H1 (cell line): ENCODE measurements at regions not wholly inside any gene's neighbourhood (a gene's known extent, or its start where the extent isn't known, plus 50 kb on each side); places are given as distances from the start of the nearest gene placed in this dataset.

ENCODE experiments used
- CTCF ChIA-PET: fragments of 300-600 bp; sonication (Branson Sonifier 250); formaldehyde crosslinking; loops from one replicate; lab custom pipeline; 2021; ENCODE audit not compliant: partially characterized antibody; lab: Charles Lee
- POLR2A ChIA-PET: fragments of 300-600 bp; sonication (Branson Sonifier 250); formaldehyde crosslinking; loops from one replicate; lab custom pipeline; 2021; ENCODE audit warnings: inconsistent platforms; ENCODE audit not compliant: partially characterized antibody; lab: Charles Lee
- DNase-seq, 2 experiments: peaks; one replicate each; pipeline versions ENCODE4 v3.0.0 to v3.0.0-alpha.2; 2010 to 2022; ENCODE audit warnings: low spot score in 2 of 2, low read depth in 1 of 2, mixed read lengths in 1 of 2
- FAIRE-seq: peaks from 2 replicates; lab custom pipeline; 2011; peaks lifted over from hg19 to GRCh38; lab: Jason Lieb, UNC
- H2AFZ ChIP-seq: 2 replicates; pipeline ENCODE4 v1.8.1; 2012; ENCODE audit warnings: low read length, inconsistent platforms
- H2AK5ac ChIP-seq: 2 replicates; pipeline ENCODE4 v1.6.1; 2013; ENCODE audit warnings: low read depth, low read length
- H2BK120ac ChIP-seq: replicated peaks from 2 replicates; pipeline ENCODE3; 2013; ENCODE audit warnings: low read depth, low read length, inconsistent platforms
- H2BK12ac ChIP-seq: 2 replicates; pipeline ENCODE4 v1.6.1; 2013; ENCODE audit warnings: low read depth, low read length
- H2BK15ac ChIP-seq: 2 replicates; pipeline ENCODE4 v1.6.1; 2013; ENCODE audit warnings: low read length
- H2BK20ac ChIP-seq: 2 replicates; pipeline ENCODE4 v1.6.1; 2013; ENCODE audit warnings: low read length
- H2BK5ac ChIP-seq: 2 replicates; pipeline ENCODE4 v1.6.1; 2013; ENCODE audit warnings: low read depth, low read length
- H3K14ac ChIP-seq: 2 replicates; pipeline ENCODE4 v1.6.1; 2013; ENCODE audit warnings: inconsistent platforms; ENCODE audit not compliant: insufficient read length
- H3K18ac ChIP-seq: 2 replicates; pipeline ENCODE4 v1.6.1; 2013; ENCODE audit warnings: low read length; ENCODE audit errors: extremely low read depth
- H3K23ac ChIP-seq: 2 replicates; pipeline ENCODE4 v1.6.1; 2013; ENCODE audit warnings: inconsistent platforms; ENCODE audit not compliant: insufficient read length
- H3K23me2 ChIP-seq: 2 replicates; pipeline ENCODE4 v1.6.1; 2013; ENCODE audit warnings: low read depth, low read length
- H3K27ac ChIP-seq: 2 replicates; pipeline ENCODE4 v1.6.1; 2011; ENCODE audit warnings: low read depth, low read length, inconsistent platforms
- H3K27me3 ChIP-seq, 4 experiments: replicated peaks in 1 of 4; 1 replicate in 1 of 4; 2 replicates in 3 of 4; pipeline versions ENCODE4 v1.6.1 to v1.8.1; 2011 to 2013; ENCODE audit warnings: low read length in 3 of 4, mild to moderate bottlenecking in 3 of 4, inconsistent platforms in 2 of 4, mixed read lengths in 2 of 4, moderate library complexity in 1 of 4; ENCODE audit not compliant: control insufficient read depth in 3 of 4, insufficient read depth in 3 of 4; ENCODE audit errors: extremely low read depth in 1 of 4
- H3K36me3 ChIP-seq, 4 experiments: 2 replicates each; pipeline versions ENCODE4 v1.6.1 to v1.8.1; 2011 to 2013; ENCODE audit warnings: mild to moderate bottlenecking in 4 of 4, low read length in 3 of 4, moderate library complexity in 2 of 4, control low read depth in 1 of 4, inconsistent platforms in 1 of 4; ENCODE audit not compliant: insufficient read depth in 4 of 4, control insufficient read depth in 2 of 4
- H3K4ac ChIP-seq: replicated peaks from 2 replicates; pipeline ENCODE3; 2013; ENCODE audit warnings: low read length, low read depth, mixed read lengths, inconsistent platforms; ENCODE audit not compliant: insufficient read length
- H3K4me1 ChIP-seq, 4 experiments: replicated peaks in 1 of 4; 1 replicate in 1 of 4; 2 replicates in 3 of 4; pipeline versions ENCODE4 v1.6.1 to v1.8.1; 2011 to 2013; ENCODE audit warnings: low read length in 3 of 4, inconsistent platforms in 2 of 4, mixed read lengths in 1 of 4; ENCODE audit not compliant: insufficient read depth in 4 of 4, control insufficient read depth in 3 of 4
- H3K4me2 ChIP-seq, 2 experiments: 2 replicates each; pipeline versions ENCODE4 v1.6.1 to v1.8.1; 2011 to 2013; ENCODE audit warnings: low read depth in 2 of 2, low read length in 2 of 2, control low read depth in 1 of 2, inconsistent platforms in 1 of 2, mild to moderate bottlenecking in 1 of 2; ENCODE audit not compliant: insufficient read depth in 1 of 2
- H3K4me3 ChIP-seq, 4 experiments: fragments of 200-600, 300-600 bp in 1 of 4; sonication (generic), shearing (Covaris generic), sonication (Bioruptor Twin) in 1 of 4; 2 replicates each; pipeline versions ENCODE4 v1.5.1 to v1.8.1; 2011 to 2016; ENCODE audit warnings: low read length in 4 of 4, low read depth in 3 of 4, control low read depth in 2 of 4, inconsistent platforms in 2 of 4, mild to moderate bottlenecking in 2 of 4, mixed read lengths in 1 of 4, moderate library complexity in 1 of 4; ENCODE audit not compliant: insufficient read depth in 2 of 4; ENCODE audit errors: extremely low read depth in 1 of 4
- H3K56ac ChIP-seq: replicated peaks from 2 replicates; pipeline ENCODE3; 2013; ENCODE audit warnings: low read depth, mild to moderate bottlenecking, mixed read lengths, low read length, inconsistent platforms; ENCODE audit not compliant: insufficient read length
- H3K79me1 ChIP-seq: 2 replicates; pipeline ENCODE4 v1.6.1; 2013; ENCODE audit warnings: low read depth, low read length, control low read depth
- H3K79me2 ChIP-seq, 2 experiments: 2 replicates each; pipeline versions ENCODE4 v1.6.1 to v1.8.1; 2012 to 2013; ENCODE audit warnings: low read length in 2 of 2, mild to moderate bottlenecking in 2 of 2, inconsistent platforms in 1 of 2; ENCODE audit not compliant: insufficient read depth in 2 of 2, control insufficient read depth in 1 of 2
- H3K9ac ChIP-seq, 4 experiments: replicated peaks in 1 of 4; 1 replicate in 1 of 4; 2 replicates in 3 of 4; pipeline versions ENCODE4 v1.6.1 to v1.8.1; 2011 to 2013; ENCODE audit warnings: low read depth in 3 of 4, low read length in 3 of 4, control low read depth in 2 of 4, mild to moderate bottlenecking in 2 of 4, moderate library complexity in 2 of 4, inconsistent platforms in 1 of 4; ENCODE audit errors: extremely low read depth in 1 of 4
- H3K9me3 ChIP-seq, 2 experiments: 2 replicates each; pipeline versions ENCODE4 v1.6.1 to v1.8.1; 2012 to 2013; ENCODE audit warnings: mild to moderate bottlenecking in 2 of 2, moderate library complexity in 2 of 2, control low read depth in 1 of 2, inconsistent platforms in 1 of 2, low read depth in 1 of 2, low read length in 1 of 2, mixed read lengths in 1 of 2; ENCODE audit not compliant: insufficient read depth in 2 of 2
- H4K20me1 ChIP-seq, 2 experiments: replicated peaks in 1 of 2; 2 replicates each; pipeline versions ENCODE3 to v1.8.1; 2011 to 2013; ENCODE audit warnings: inconsistent platforms in 2 of 2, low read length in 2 of 2, mild to moderate bottlenecking in 1 of 2; ENCODE audit not compliant: insufficient read depth in 2 of 2, control insufficient read depth in 1 of 2
- H4K5ac ChIP-seq: 2 replicates; pipeline ENCODE4 v1.6.1; 2013; ENCODE audit warnings: low read length, low read depth, mixed read lengths, inconsistent platforms; ENCODE audit not compliant: insufficient read length
- H4K8ac ChIP-seq: 2 replicates; pipeline ENCODE4 v1.8.0; 2013; ENCODE audit warnings: mild to moderate bottlenecking, moderate library complexity, low read length, inconsistent platforms; ENCODE audit not compliant: insufficient read depth; ENCODE audit errors: extremely low read depth
- H4K91ac ChIP-seq: replicated peaks from 2 replicates; pipeline ENCODE3; 2013; ENCODE audit warnings: low read length, mixed read lengths, inconsistent platforms; ENCODE audit not compliant: insufficient read length
- BRCA1 ChIP-seq: IDR thresholded peaks from 2 replicates; pipeline ENCODE4 v1.6.1; 2012; ENCODE audit warnings: low read depth, low read length, improper control_type of control experiment
- CHD1 ChIP-seq: IDR thresholded peaks from 2 replicates; pipeline ENCODE4 v1.6.1; 2012; ENCODE audit warnings: low read depth, low read length, improper control_type of control experiment
- EZH2 ChIP-seq: fragments of 200-600 bp; sonication (generic); IDR thresholded peaks from 2 replicates; pipeline ENCODE4 v1.7.1; 2012; ENCODE audit warnings: low read depth, mild to moderate bottlenecking, moderate library complexity, low read length, inconsistent platforms; ENCODE audit not compliant: severe bottlenecking
- KDM1A ChIP-seq: fragments of 200-600, 300-600 bp; sonication (generic); IDR thresholded peaks from 2 replicates; pipeline ENCODE4 v1.7.1; 2016; ENCODE audit warnings: mild to moderate bottlenecking, low read length, borderline replicate concordance
- RAD21 ChIP-seq, 2 experiments: IDR thresholded peaks in 1 of 2; conservative IDR thresholded peaks in 1 of 2; 2 replicates each; pipeline ENCODE4 v1.6.1; 2011; ENCODE audit warnings: low read depth in 2 of 2, low read length in 2 of 2, improper control_type of control experiment in 1 of 2, inconsistent platforms in 1 of 2, mild to moderate bottlenecking in 1 of 2, moderate library complexity in 1 of 2
- RNF2 ChIP-seq: fragments of 200-900, 300-1000 bp; sonication (generic); IDR thresholded peaks from 2 replicates; pipeline ENCODE4 v1.7.1; 2016; ENCODE audit warnings: borderline replicate concordance, low read depth, mild to moderate bottlenecking, antibody characterized with exemption, low read length; ENCODE audit not compliant: poor library complexity, severe bottlenecking; ENCODE audit errors: missing control alignments
- SAP30 ChIP-seq: fragments of 300-600 bp; sonication (generic); IDR thresholded peaks from 2 replicates; pipeline ENCODE4 v1.7.1; 2012; ENCODE audit warnings: low read length, moderate library complexity, mild to moderate bottlenecking, inconsistent platforms; ENCODE audit not compliant: insufficient read depth, insufficient replicate concordance
- TEAD4 ChIP-seq: IDR thresholded peaks from 2 replicates; pipeline ENCODE4 v1.6.1; 2012; ENCODE audit warnings: low read depth, low read length, inconsistent platforms, mixed read lengths
- WGBS, 2 experiments: shearing (Covaris generic) in 1 of 2; methylation state at CpG; one replicate each; pipeline versions ENCODE4 v1.1.6 to v1.1.7; 2013 to 2015; ENCODE audit warnings: low lambda C conversion rate in 2 of 2, mixed read lengths in 2 of 2, inconsistent platforms in 1 of 2, low coverage in 1 of 2, missing lambda C conversion rate in 1 of 2; ENCODE audit not compliant: insufficient replicate concordance in 2 of 2, insufficient coverage in 1 of 2, insufficient read length in 1 of 2; ENCODE audit errors: extremely low coverage in 1 of 2, missing lambda C conversion rate in 1 of 2; 5-methylcytosine and 5-hydroxymethylcytosine counted together
- TF ChIP-seq, protein P1 (sequence below), 3 experiments: IDR thresholded peaks; 1 replicate in 2 of 3; 2 replicates in 1 of 3; pipeline versions ENCODE4 v1.5.1 to v1.6.1; 2011; ENCODE audit warnings: low read length in 3 of 3, mild to moderate bottlenecking in 3 of 3, inconsistent platforms in 2 of 3, low read depth in 1 of 3, moderate library complexity in 1 of 3; ENCODE audit not compliant: insufficient read depth in 1 of 3; ENCODE audit errors: control extremely low read depth in 1 of 3

DNA sequence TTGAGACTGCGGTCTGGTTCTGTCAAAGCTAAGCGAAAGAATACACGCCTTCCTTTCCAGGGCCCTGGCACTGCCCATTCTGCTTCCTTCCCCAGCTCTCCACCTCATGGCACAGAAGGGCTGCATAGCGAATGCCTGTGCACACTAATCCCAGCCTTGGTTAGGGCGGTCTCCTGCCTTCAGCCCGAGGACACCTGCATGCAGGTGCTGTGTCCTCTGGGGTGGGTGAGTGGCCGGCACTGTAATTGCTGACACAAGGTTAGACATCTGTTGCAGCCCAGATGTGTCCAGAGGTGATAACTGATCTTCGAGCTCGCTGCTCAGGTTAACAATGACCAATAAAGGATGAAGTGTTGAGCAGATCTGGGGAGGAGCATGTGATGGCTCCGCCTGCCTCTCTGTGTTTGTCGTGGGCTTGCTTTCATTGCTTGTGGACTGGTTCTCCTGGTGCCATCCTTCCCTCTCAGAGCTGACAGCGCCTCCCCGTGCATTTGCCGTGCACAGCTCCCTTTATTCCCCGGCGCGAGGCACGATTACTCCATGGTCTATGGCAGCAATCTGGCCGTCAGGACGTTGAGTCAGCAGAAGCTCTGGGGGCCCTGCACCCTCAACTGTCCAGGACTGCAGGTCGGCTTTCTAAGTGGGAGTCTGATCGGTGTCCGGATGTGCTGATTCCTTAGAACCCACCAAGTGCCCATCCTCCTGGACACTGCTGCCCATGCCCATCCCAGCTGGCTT, 1088.2 kb downstream of the BRD1 start:
- Histone ChIP-seq H2AK5ac (no peak overlapping the region), H2BK20ac (no peak overlapping the region), H3K4me1 (no peaks in the 10 kb centered on the region; a peak in 1 of 7 replicates), H3K27me3 (no peaks in the 10 kb centered on the region), H3K27ac (no peak overlapping the region), H3K4me2 (no peak overlapping the region), H3K23ac (no peak overlapping the region), H3K4me3 (no peak overlapping the region), H4K8ac (peak overlapping the region; percentile 1; the same call in 1 of the 2 replicates), H3K56ac (no peak overlapping the region), H2BK12ac (no peak overlapping the region), H3K23me2 (no peaks in the 10 kb centered on the region), H3K79me2 (no peaks in the 10 kb centered on the region), H3K36me3 (no peaks in the 10 kb centered on the region), H3K79me1 (no peaks in the 10 kb centered on the region; the same call in 1 of the 2 replicates), H3K18ac (no peak overlapping the region), H4K91ac (no peak overlapping the region), H3K9me3 (no peaks in the 10 kb centered on the region), H4K20me1 (peaks cover 0 to 2% of the 10 kb centered on the region in 2 experiments), H2BK15ac (no peak overlapping the region), H2BK120ac (no peak overlapping the region), H2AFZ (no peak overlapping the region), H2BK5ac (no peak overlapping the region), H3K14ac (no peak overlapping the region), H3K9ac (no peak overlapping the region), H4K5ac (no peak overlapping the region), H3K4ac (no peak overlapping the region)
- WGBS, 2 experiments, result 85% methylated on average over 19 of the region's 23 CpGs; no CpG with 5 or more reads in 1 of the 2 experiments
- no peak for DNase-seq
- CTCF ChIA-PET, result interaction anchor here (0.6 to 2.6 kb wide), 4 partner anchors 15 to 44 kb away, joined by 3 to 10 read pairs (median 3); no protein-coding TSS in a partner anchor
- FAIRE-seq, result no peak
- TF ChIP-seq CHD1 (no peak), EZH2 (no peak), BRCA1 (no peak), RNF2 (no peak), RAD21 (IDR thresholded peaks at IDR 0.05 in 1 of 2, conservative IDR thresholded peaks at IDR 0.05 in 1 of 2; ENCODE audit: low read depth in 2 of 2, low read length in 2 of 2) (peak; percentile 17 to 23; a peak in 2 of 4 replicates), KDM1A (no peak), SAP30 (no peak), TEAD4 (no peak)
- TF ChIP-seq, protein P1, sequence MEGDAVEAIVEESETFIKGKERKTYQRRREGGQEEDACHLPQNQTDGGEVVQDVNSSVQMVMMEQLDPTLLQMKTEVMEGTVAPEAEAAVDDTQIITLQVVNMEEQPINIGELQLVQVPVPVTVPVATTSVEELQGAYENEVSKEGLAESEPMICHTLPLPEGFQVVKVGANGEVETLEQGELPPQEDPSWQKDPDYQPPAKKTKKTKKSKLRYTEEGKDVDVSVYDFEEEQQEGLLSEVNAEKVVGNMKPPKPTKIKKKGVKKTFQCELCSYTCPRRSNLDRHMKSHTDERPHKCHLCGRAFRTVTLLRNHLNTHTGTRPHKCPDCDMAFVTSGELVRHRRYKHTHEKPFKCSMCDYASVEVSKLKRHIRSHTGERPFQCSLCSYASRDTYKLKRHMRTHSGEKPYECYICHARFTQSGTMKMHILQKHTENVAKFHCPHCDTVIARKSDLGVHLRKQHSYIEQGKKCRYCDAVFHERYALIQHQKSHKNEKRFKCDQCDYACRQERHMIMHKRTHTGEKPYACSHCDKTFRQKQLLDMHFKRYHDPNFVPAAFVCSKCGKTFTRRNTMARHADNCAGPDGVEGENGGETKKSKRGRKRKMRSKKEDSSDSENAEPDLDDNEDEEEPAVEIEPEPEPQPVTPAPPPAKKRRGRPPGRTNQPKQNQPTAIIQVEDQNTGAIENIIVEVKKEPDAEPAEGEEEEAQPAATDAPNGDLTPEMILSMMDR (IDR thresholded peaks at IDR 0.05; ENCODE audit: control extremely low read depth in 1 of 3, insufficient read depth in 1 of 3, low read depth in 1 of 3, low read length in 3 of 3), result peak; percentile 2 to 8 (median 6); a peak in 2 of 4 replicates
- TF ChIP-seq, all 59 proteins: peak for 2
- POLR2A ChIA-PET, result no interaction called here
